Natural killer cell (primary cell): ENCODE measurements at regions not wholly inside any gene's neighbourhood (a gene's known extent, or its start where the extent isn't known, plus 50 kb on each side); places are given as distances from the start of the nearest gene placed in this dataset.

Source experiments
- ATAC-seq, 3 donors: fragments of 150-1000 bp in 2 of 3; fragments of 200-7000 bp in 1 of 3; cut with Tn5 transposase; 1 replicate in 1 of 3; 2 replicates in 2 of 3; pipeline ENCODE4 v1.10.0; 2021; ENCODE audit warnings: mild to moderate bottlenecking in 2 of 3, moderate library complexity in 2 of 3
- DNase-seq, 2 donors: peaks; one replicate each; pipeline versions ENCODE4 v3.0.0 to v3.0.0-alpha.2; 2013 to 2021; ENCODE audit warnings: mixed read lengths in 1 of 2
- H3K27ac ChIP-seq: one replicate; pipeline ENCODE4 v1.5.1; 2013; ENCODE audit warnings: mild to moderate bottlenecking, low read length
- H3K27me3 ChIP-seq: one replicate; pipeline ENCODE4 v1.6.1; 2013; ENCODE audit warnings: low read length; ENCODE audit not compliant: control insufficient read depth, insufficient read depth
- H3K36me3 ChIP-seq: one replicate; pipeline ENCODE4 v1.6.1; 2013; ENCODE audit warnings: low read length; ENCODE audit not compliant: control insufficient read depth, insufficient read depth
- H3K4me1 ChIP-seq: one replicate; pipeline ENCODE4 v1.6.1; 2013; ENCODE audit warnings: low read length; ENCODE audit not compliant: control insufficient read depth, insufficient read depth
- H3K4me3 ChIP-seq: one replicate; pipeline ENCODE4 v1.5.1; 2013; ENCODE audit warnings: low read length
- H3K9me3 ChIP-seq: one replicate; pipeline ENCODE4 v1.6.1; 2013; ENCODE audit warnings: low read length; ENCODE audit not compliant: control insufficient read depth, insufficient read depth
- H3K27ac Mint-ChIP-seq, 2 donors: one replicate each; pipeline ENCODE4 v1.8.0; 2022; ENCODE audit warnings: mild to moderate bottlenecking in 2 of 2, mixed read lengths in 2 of 2, moderate library complexity in 1 of 2
- H3K27me3 Mint-ChIP-seq, 2 donors: one replicate each; pipeline ENCODE4 v1.8.0; 2022; ENCODE audit warnings: low read depth in 2 of 2, mixed read lengths in 2 of 2
- H3K36me3 Mint-ChIP-seq: one replicate; pipeline ENCODE4 v1.8.0; 2022; ENCODE audit warnings: mixed read lengths
- H3K4me1 Mint-ChIP-seq, 2 donors: one replicate each; pipeline ENCODE4 v1.8.0; 2022; ENCODE audit warnings: mixed read lengths in 2 of 2
- H3K4me3 Mint-ChIP-seq: one replicate; pipeline ENCODE4 v1.8.0; 2022; ENCODE audit warnings: mild to moderate bottlenecking, moderate library complexity, mixed read lengths
- H3K9me3 Mint-ChIP-seq, 2 donors: one replicate each; pipeline ENCODE4 v1.8.0; 2022; ENCODE audit warnings: mixed read lengths in 2 of 2
- WGBS: methylation state at CpG from one replicate; pipeline ENCODE4 v1.1.7; 2013; ENCODE audit warnings: missing lambda C conversion rate; ENCODE audit not compliant: insufficient coverage; 5-methylcytosine and 5-hydroxymethylcytosine counted together
- intact Hi-C: fragments of 100-400 bp; cut with micrococcal nuclease; formaldehyde crosslinking; loops from one replicate; pipeline ENCODE4 v1.14.2; 2022
- TF ChIP-seq, protein P1 (sequence below): fragments of 200-600 bp; IDR thresholded peaks from one replicate; pipeline ENCODE4 v1.8.0; 2022; ENCODE audit warnings: antibody characterized with exemption

DNA sequence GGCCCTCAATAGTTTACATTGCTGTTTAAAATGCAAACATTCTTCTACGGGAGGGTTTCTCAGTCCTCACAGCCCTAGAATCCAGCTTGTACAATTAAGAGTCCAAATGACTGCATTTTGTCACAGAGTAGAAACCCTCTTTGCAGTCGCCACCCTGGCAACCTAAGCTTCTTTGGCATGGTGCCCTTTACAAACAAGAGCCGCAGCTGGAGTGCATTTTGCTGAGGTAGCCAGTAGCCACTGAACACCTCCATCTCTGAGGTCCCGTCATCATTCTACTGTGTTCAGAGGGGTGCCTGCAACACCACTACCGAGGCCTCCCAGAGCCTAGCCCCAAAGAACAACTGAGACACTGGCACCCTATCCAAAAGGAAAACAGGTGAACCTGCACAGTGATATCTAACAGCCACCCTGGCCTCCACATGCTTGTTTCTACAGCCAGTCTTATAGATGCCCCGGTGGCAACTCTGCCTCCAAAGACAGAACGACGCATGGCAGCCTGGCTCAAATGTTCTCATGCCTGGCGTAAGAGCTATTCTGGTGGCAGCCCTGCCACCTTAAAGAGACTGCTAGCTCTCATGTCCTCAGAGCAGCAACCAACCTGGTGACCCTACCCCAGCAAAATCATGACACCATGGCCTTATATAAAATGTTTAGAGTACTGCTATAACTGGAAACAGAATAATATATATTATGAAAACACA, 801.9 kb downstream of the TECRL start:
- no peak for DNase-seq
- Histone ChIP-seq H3K27ac (no peak overlapping the region), H3K9me3 (no peaks in the 10 kb centered on the region), H3K27me3 (no peaks in the 10 kb centered on the region), H3K36me3 (no peaks in the 10 kb centered on the region), H3K4me1 (no peaks in the 10 kb centered on the region), H3K4me3 (no peak overlapping the region)
- WGBS = 60% methylated on average over 9 of the region's 9 CpGs
- H3K27ac Mint-ChIP-seq = no peak overlapping the region
- no peaks in the 10 kb centered on the region for H3K4me1 Mint-ChIP-seq
- intact Hi-C loops = no loop called here
- ATAC-seq = no peak
- peaks cover 6% of the 10 kb centered on the region for H3K36me3 Mint-ChIP-seq
- H3K27me3 Mint-ChIP-seq = no peaks in the 10 kb centered on the region
- no peak overlapping the region for H3K4me3 Mint-ChIP-seq
- TF ChIP-seq, protein P1, sequence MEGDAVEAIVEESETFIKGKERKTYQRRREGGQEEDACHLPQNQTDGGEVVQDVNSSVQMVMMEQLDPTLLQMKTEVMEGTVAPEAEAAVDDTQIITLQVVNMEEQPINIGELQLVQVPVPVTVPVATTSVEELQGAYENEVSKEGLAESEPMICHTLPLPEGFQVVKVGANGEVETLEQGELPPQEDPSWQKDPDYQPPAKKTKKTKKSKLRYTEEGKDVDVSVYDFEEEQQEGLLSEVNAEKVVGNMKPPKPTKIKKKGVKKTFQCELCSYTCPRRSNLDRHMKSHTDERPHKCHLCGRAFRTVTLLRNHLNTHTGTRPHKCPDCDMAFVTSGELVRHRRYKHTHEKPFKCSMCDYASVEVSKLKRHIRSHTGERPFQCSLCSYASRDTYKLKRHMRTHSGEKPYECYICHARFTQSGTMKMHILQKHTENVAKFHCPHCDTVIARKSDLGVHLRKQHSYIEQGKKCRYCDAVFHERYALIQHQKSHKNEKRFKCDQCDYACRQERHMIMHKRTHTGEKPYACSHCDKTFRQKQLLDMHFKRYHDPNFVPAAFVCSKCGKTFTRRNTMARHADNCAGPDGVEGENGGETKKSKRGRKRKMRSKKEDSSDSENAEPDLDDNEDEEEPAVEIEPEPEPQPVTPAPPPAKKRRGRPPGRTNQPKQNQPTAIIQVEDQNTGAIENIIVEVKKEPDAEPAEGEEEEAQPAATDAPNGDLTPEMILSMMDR = no peak
- H3K9me3 Mint-ChIP-seq = peaks cover 22 to 23% of the 10 kb centered on the region in 2 donors

DNA sequence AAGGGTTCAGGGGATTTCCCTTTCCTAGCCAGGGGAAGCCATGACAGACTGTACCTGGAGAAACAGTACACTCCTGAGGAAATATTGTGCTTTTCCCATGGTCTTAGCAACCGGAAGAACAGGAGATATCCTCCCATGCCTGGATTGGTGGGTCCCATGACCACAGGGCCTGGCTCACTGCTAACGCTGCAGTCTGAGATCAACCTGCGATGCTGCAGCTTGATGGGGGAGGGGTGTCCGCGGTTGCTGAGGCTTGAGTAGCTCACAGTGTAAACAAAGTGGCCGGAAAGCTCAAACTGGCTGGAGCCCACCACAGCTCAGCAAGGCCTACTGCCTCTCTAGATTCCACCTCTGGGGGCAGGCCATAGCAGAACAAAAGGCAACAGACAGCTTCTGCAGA, 819.5 kb downstream of the TECRL start:
- WGBS = 73% methylated on average over 6 of the region's 6 CpGs
- Mint-ChIP-seq H3K27ac (no peak overlapping the region), H3K27me3 (no peaks in the 10 kb centered on the region), H3K4me1 (no peaks in the 10 kb centered on the region), H3K36me3 (no peaks in the 10 kb centered on the region), H3K4me3 (no peak overlapping the region), H3K9me3 (peaks cover 11 to 17% of the 10 kb centered on the region in 2 donors)
- ATAC-seq = no peak
- no peaks in the 10 kb centered on the region for H3K36me3 ChIP-seq
- DNase-seq = no peak
- peaks cover 5% of the 10 kb centered on the region for H3K9me3 ChIP-seq
- H3K27me3 ChIP-seq = no peaks in the 10 kb centered on the region
- intact Hi-C loops = no loop called here
- H3K4me3 ChIP-seq = no peak overlapping the region
- no peak overlapping the region for H3K27ac ChIP-seq
- TF ChIP-seq, protein P1 = no peak
- H3K4me1 ChIP-seq = no peaks in the 10 kb centered on the region

DNA sequence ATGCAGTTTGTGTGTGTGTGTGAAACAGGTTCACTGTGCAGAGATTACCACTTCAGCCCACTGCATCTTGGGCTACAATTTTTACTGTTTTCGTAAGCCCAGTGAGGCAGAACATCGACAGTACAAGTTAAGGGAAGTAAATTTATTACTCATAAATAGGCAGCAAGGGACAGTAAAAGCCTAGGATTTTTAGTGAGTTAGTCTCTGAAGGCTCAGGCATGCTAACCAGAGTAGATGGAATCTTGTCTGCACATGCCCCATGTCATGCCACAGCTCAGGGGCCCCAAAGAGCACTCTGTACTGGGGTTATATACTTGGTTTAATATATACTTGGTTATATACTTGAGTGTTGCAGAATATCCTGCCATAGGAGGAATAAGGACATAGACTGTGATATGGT, 825.7 kb downstream of the TECRL start:
- no peak overlapping the region for H3K27ac Mint-ChIP-seq
- 57% methylated on average over 1 of the region's 2 CpGs for WGBS
- no peaks in the 10 kb centered on the region for H3K27me3 ChIP-seq
- ATAC-seq (no peak), DNase-seq (no peak)
- H3K36me3 Mint-ChIP-seq = no peaks in the 10 kb centered on the region
- H3K4me3 Mint-ChIP-seq = no peak overlapping the region
- no peak overlapping the region for H3K27ac ChIP-seq
- TF ChIP-seq, protein P1 = no peak
- H3K36me3 ChIP-seq = no peaks in the 10 kb centered on the region
- no peak overlapping the region for H3K4me3 ChIP-seq
- peaks cover 18% of the 10 kb centered on the region for H3K9me3 ChIP-seq
- intact Hi-C loops = no loop called here
- peaks cover 0 to 7% of the 10 kb centered on the region in 2 donors for H3K9me3 Mint-ChIP-seq
- H3K4me1 Mint-ChIP-seq = no peaks in the 10 kb centered on the region
- no peaks in the 10 kb centered on the region for H3K27me3 Mint-ChIP-seq
- H3K4me1 ChIP-seq = no peaks in the 10 kb centered on the region

DNA sequence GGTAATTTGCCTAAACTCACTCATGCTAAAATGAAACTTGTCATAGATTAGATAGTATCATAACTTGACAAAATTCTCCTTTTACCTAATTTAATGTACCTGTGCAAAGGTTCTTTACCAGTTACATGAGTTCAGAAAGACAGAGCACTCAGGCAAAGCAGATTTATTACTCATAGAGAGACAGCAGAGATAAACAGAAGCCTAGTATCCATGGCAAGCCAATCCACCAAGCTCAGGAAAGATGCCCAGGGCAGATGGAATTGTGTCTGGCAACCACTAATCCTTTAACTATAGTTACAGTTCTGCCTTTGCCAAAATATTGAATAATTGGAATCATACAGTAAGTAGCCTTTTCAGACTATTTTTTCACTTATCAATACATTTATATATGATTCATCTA, 826.2 kb downstream of the TECRL start:
- peaks cover 0 to 9% of the 10 kb centered on the region in 2 donors for H3K9me3 Mint-ChIP-seq
- no peak for ATAC-seq
- no peaks in the 10 kb centered on the region for H3K4me1 Mint-ChIP-seq
- Histone ChIP-seq H3K27me3 (no peaks in the 10 kb centered on the region), H3K36me3 (no peaks in the 10 kb centered on the region), H3K9me3 (peaks cover 21% of the 10 kb centered on the region), H3K4me3 (no peak overlapping the region), H3K4me1 (no peaks in the 10 kb centered on the region), H3K27ac (no peak overlapping the region)
- H3K4me3 Mint-ChIP-seq = no peak overlapping the region
- H3K27ac Mint-ChIP-seq = no peak overlapping the region
- DNase-seq = no peak
- intact Hi-C loops = no loop called here
- H3K36me3 Mint-ChIP-seq = no peaks in the 10 kb centered on the region
- no peaks in the 10 kb centered on the region for H3K27me3 Mint-ChIP-seq
- TF ChIP-seq, protein P1 = no peak
